Activated naive CD8-positive, alpha-beta T cell (primary cell): ENCODE measurements at regions not wholly inside any gene's neighbourhood (a gene's known extent, or its start where the extent isn't known, plus 50 kb on each side); places are given as distances from the start of the nearest gene placed in this dataset.

Experiments used
- H3K27ac Mint-ChIP-seq: one replicate; pipeline ENCODE4 v1.8.0; 2021; ENCODE audit warnings: mixed read lengths
- H3K27me3 Mint-ChIP-seq: one replicate; pipeline ENCODE4 v1.8.0; 2021; ENCODE audit warnings: mixed read lengths
- H3K36me3 Mint-ChIP-seq: one replicate; pipeline ENCODE4 v1.8.0; 2021; ENCODE audit warnings: mixed read lengths
- H3K4me1 Mint-ChIP-seq: one replicate; pipeline ENCODE4 v1.8.0; 2021; ENCODE audit warnings: low read depth, mixed read lengths
- H3K4me3 Mint-ChIP-seq: one replicate; pipeline ENCODE4 v1.8.0; 2021; ENCODE audit warnings: mild to moderate bottlenecking, mixed read lengths
- H3K9me3 Mint-ChIP-seq: one replicate; pipeline ENCODE4 v1.8.0; 2021; ENCODE audit warnings: low read depth, mixed read lengths

DNA sequence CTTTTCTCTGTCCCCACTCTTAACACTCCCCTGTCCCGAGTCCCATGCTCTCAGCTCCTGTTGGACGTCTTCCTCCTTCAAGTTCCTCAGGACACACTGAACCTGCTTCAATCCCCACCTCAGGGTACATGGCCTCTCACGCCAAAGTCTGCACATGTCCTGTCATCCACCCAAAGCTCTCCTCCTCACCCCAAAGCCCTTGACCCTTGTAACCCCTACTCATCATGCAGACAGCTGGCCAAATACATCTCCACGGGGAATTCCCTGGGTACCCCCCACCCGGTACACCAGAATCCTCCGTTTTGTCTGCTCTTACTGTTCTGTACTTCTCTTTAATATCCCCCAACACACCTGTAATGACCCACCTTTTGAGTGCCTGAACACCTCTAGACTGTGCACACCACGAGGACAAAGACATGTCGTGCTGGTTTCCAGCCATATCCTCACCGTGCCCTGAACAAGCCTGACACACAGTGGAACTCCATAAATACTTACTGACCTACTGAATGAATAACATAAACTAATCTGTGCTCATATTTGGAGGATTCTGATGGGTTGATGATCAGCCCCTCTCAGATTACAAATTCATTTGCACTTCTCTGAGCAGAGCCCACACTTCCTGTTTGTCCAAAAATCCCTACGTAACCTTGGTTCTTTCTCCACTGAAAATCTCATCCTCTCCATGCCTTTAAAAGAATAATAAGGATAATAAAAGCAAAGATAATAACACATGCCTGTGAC is 66.8 kb upstream of the EYA2 start:
- peaks cover 20% of the 10 kb centered on the region for H3K27me3 Mint-ChIP-seq
- H3K27ac Mint-ChIP-seq: no peak overlapping the region
- no peak overlapping the region for H3K4me3 Mint-ChIP-seq
- H3K36me3 Mint-ChIP-seq: no peaks in the 10 kb centered on the region
- no peaks in the 10 kb centered on the region for H3K9me3 Mint-ChIP-seq
- no peaks in the 10 kb centered on the region for H3K4me1 Mint-ChIP-seq

GRCh38 chr20:46828471-46828870 is 66.2 kb upstream of the EYA2 start:
- H3K4me3 Mint-ChIP-seq: no peak overlapping the region
- no peaks in the 10 kb centered on the region for H3K36me3 Mint-ChIP-seq
- H3K27me3 Mint-ChIP-seq: peaks cover 20% of the 10 kb centered on the region
- no peak overlapping the region for H3K27ac Mint-ChIP-seq
- no peaks in the 10 kb centered on the region for H3K4me1 Mint-ChIP-seq
- no peaks in the 10 kb centered on the region for H3K9me3 Mint-ChIP-seq

GRCh38 chr20:46830886-46831632 is 63.6 kb upstream of the EYA2 start:
- Mint-ChIP-seq H3K27ac (no peak overlapping the region), H3K4me1 (no peaks in the 10 kb centered on the region), H3K27me3 (peaks cover 17% of the 10 kb centered on the region), H3K9me3 (no peaks in the 10 kb centered on the region), H3K36me3 (no peaks in the 10 kb centered on the region), H3K4me3 (no peak overlapping the region)

DNA sequence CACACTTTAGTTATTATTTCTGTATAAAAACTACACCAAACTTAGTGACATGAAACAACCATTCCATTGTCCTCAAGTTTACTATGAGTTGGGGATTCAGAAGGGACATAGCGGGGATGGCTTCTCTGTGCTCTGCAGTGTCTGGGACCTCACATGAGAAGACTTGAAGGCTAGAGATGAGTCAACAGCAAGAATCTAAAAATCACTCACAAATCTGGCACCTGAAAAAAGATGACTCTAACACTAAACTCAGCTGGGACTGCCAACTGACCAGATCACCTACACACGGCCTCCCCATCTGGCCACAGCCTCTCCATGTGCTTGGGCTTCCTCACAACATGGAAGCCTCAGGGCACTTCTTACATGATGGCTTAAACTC is 63.0 kb upstream of the EYA2 start:
- Mint-ChIP-seq H3K9me3 (no peaks in the 10 kb centered on the region), H3K4me1 (no peaks in the 10 kb centered on the region), H3K4me3 (no peak overlapping the region), H3K36me3 (no peaks in the 10 kb centered on the region), H3K27ac (no peak overlapping the region), H3K27me3 (peaks cover 16% of the 10 kb centered on the region)

- H3K27me3 Mint-ChIP-seq: peaks cover 20% of the 10 kb centered on the region
- no peak overlapping the region for H3K4me3 Mint-ChIP-seq
- H3K4me1 Mint-ChIP-seq: no peaks in the 10 kb centered on the region
- no peaks in the 10 kb centered on the region for H3K36me3 Mint-ChIP-seq
- no peak overlapping the region for H3K27ac Mint-ChIP-seq
- no peaks in the 10 kb centered on the region for H3K9me3 Mint-ChIP-seq
These were observed 62.1 kb upstream of the EYA2 start for GRCh38 chr20:46832555-46832954.

- H3K4me1 Mint-ChIP-seq: no peaks in the 10 kb centered on the region
- peaks cover 13% of the 10 kb centered on the region for H3K27me3 Mint-ChIP-seq
- no peaks in the 10 kb centered on the region for H3K36me3 Mint-ChIP-seq
- no peak overlapping the region for H3K4me3 Mint-ChIP-seq
- H3K9me3 Mint-ChIP-seq: no peaks in the 10 kb centered on the region
- H3K27ac Mint-ChIP-seq: no peak overlapping the region
These were observed 61.3 kb upstream of the EYA2 start for GRCh38 chr20:46833360-46833759.

GRCh38 chr20:46835418-46835817 is 59.2 kb upstream of the EYA2 start:
- H3K9me3 Mint-ChIP-seq: no peaks in the 10 kb centered on the region
- H3K4me1 Mint-ChIP-seq: no peaks in the 10 kb centered on the region
- peaks cover 9% of the 10 kb centered on the region for H3K27me3 Mint-ChIP-seq
- no peak overlapping the region for H3K27ac Mint-ChIP-seq
- no peak overlapping the region for H3K4me3 Mint-ChIP-seq
- no peaks in the 10 kb centered on the region for H3K36me3 Mint-ChIP-seq

DNA sequence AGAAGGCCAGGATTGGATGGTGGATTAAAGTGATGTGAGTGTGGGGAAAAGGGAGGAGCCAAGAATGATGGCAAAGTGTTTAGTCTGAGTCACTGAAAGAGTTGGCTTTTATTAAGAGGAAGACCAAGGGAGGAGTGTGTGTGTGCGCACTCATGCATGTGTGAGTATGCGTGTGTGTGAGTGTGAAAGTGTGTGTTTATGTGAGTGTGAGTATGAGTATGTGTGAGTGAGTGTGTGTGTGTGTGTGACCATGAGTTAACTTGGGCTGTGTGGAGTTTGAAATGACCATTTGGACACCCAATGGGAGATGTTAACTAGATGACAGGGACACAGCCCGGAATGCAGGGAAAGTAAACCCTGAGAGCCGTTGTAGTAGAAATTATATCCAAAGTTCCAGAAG is 57.6 kb upstream of the EYA2 start:
- H3K27me3 Mint-ChIP-seq: peaks cover 6% of the 10 kb centered on the region
- no peak overlapping the region for H3K27ac Mint-ChIP-seq
- no peaks in the 10 kb centered on the region for H3K4me1 Mint-ChIP-seq
- H3K9me3 Mint-ChIP-seq: no peaks in the 10 kb centered on the region
- H3K4me3 Mint-ChIP-seq: no peak overlapping the region
- no peaks in the 10 kb centered on the region for H3K36me3 Mint-ChIP-seq

- H3K4me1 Mint-ChIP-seq: no peaks in the 10 kb centered on the region
- H3K27ac Mint-ChIP-seq: no peak overlapping the region
- H3K27me3 Mint-ChIP-seq: peaks cover 9% of the 10 kb centered on the region
- no peak overlapping the region for H3K4me3 Mint-ChIP-seq
- H3K36me3 Mint-ChIP-seq: no peaks in the 10 kb centered on the region
- no peaks in the 10 kb centered on the region for H3K9me3 Mint-ChIP-seq
These were observed 56.6 kb upstream of the EYA2 start for GRCh38 chr20:46838011-46838410.

- Mint-ChIP-seq H3K9me3 (no peaks in the 10 kb centered on the region), H3K36me3 (no peaks in the 10 kb centered on the region), H3K4me1 (no peaks in the 10 kb centered on the region), H3K4me3 (no peak overlapping the region), H3K27me3 (peaks cover 13% of the 10 kb centered on the region), H3K27ac (no peak overlapping the region)
These were observed 54.5 kb upstream of the EYA2 start for GRCh38 chr20:46840054-46840729.
